Right lobe of liver (tissue), 6 donors: ENCODE measurements at regions not wholly inside any gene's neighbourhood (a gene's known extent, or its start where the extent isn't known, plus 50 kb on each side); places are given as distances from the start of the nearest gene placed in this dataset.

ENCODE experiments used
- ATAC-seq, 4 donors: fragments of 200-7000 bp; cut with Tn5 transposase; one replicate each; pipeline ENCODE4 v1.9.1; 2020; ENCODE audit warnings: mild to moderate bottlenecking in 4 of 4, moderate library complexity in 4 of 4
- DNase-seq, 3 donors: peaks; one replicate each; pipeline ENCODE4 v3.0.0-alpha.2; 2020
- H3K27ac ChIP-seq, 3 donors: fragments of 200-600 bp; one replicate each; pipeline ENCODE4 v1.8.0; 2022
- H3K27me3 ChIP-seq, 2 donors: fragments of 200-600 bp; one replicate each; pipeline ENCODE4 v1.8.0; 2022
- H3K36me3 ChIP-seq, 4 donors: fragments of 200-600 bp; sonication (generic) in 1 of 4; one replicate each; pipeline versions ENCODE4 v1.5.1 to v1.8.0; 2017 to 2022; ENCODE audit warnings: control low read depth in 1 of 4
- H3K4me1 ChIP-seq, 4 donors: fragments of 200-600 bp; sonication (generic) in 1 of 4; one replicate each; pipeline versions ENCODE4 v1.5.1 to v1.8.0; 2017 to 2022; ENCODE audit warnings: control low read depth in 1 of 4
- H3K4me3 ChIP-seq, 3 donors: fragments of 200-600 bp; one replicate each; pipeline ENCODE4 v1.8.0; 2022
- H3K9me3 ChIP-seq, 4 donors: fragments of 200-600 bp; sonication (generic) in 1 of 4; one replicate each; pipeline versions ENCODE4 v1.5.1 to v1.8.0; 2017 to 2022; ENCODE audit warnings: control low read depth in 1 of 4
- CTCF ChIP-seq, 4 donors: fragments of 200-600 bp in 3 of 4; fragments of 450-650 bp in 1 of 4; IDR thresholded peaks; one replicate each; pipeline versions ENCODE4 v1.5.1 to v1.8.0; 2016 to 2022; ENCODE audit warnings: antibody characterized with exemption in 4 of 4, mild to moderate bottlenecking in 2 of 4
- POLR2A ChIP-seq: fragments of 450-650 bp; IDR thresholded peaks from one replicate; pipeline ENCODE4 v1.6.1; 2017; ENCODE audit warnings: antibody characterized with exemption, mild to moderate bottlenecking
- WGBS: methylation state at CpG from one replicate; pipeline ENCODE4 v1.1.6; 2018; ENCODE audit warnings: low coverage, low lambda C conversion rate; ENCODE audit not compliant: insufficient coverage; ENCODE audit errors: missing lambda C conversion rate; 5-methylcytosine and 5-hydroxymethylcytosine counted together
- intact Hi-C, 2 donors: fragments of 100-400 bp; cut with DNase I; formaldehyde crosslinking; loops; one replicate each; pipeline versions ENCODE4 v1.11.2 to v1.14.1; 2022
- donor health status: DM: no; HTN: yes; CAD: no.
- donor health status: DM: no; HTN: no; CAD: no.
- donor health status: DM: no; HTN: no; CAD: no.
- donor health status: DM: no; HTN: yes; CAD: no.
- donor health status: DM: no; HTN: yes; CAD: no.

DNA sequence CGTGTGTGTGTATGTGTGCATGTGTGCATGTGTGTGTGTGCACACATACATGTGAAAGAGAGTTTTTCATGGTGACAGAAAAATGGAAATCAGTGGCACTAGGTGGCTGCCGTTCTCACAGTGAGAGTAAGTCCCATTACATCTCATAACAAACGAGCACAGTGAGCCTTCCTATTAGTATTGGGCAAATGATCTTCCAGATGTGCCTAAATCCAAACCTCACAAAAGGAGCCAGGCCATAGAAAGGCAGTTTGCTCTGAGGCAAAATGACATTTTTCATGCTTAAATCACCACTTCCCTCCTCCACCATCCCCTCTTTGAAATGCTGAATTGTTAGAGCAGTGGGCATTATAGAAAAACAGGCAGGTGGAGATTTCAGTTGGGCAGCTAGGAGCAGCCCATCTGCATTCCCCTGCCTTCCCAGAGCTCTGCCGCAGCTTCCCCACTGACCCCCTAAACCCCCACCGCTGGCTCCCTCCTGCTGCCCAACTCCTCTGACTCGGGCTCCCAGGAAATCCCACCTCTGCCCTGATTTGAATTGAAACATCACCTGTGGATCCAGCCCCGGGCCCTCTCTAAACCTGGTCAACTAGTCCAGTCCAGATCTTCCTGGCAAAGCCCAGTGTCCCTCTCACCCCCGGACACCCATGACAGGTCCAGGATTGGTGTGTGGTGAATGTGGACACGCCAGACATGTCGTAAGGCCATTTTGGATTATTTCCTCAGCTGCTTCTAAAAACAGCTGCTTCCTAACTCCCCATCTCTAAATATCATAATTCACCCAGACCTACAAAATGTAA lies 190.5 kb downstream of the SEC16B start:
- ATAC-seq (no peak), DNase-seq (no peak)
- Histone ChIP-seq H3K36me3 (no peaks in the 10 kb centered on the region), H3K4me3 (no peak overlapping the region), H3K27me3 (no peaks in the 10 kb centered on the region), H3K27ac (no peak overlapping the region), H3K4me1 (no peaks in the 10 kb centered on the region), H3K9me3 (no peaks in the 10 kb centered on the region)
- intact Hi-C loops = no loop called here
- TF ChIP-seq CTCF (IDR thresholded peaks at IDR 0.05) (no peak), POLR2A (no peak)
- WGBS = 57% methylated on average over 10 of the region's 10 CpGs

GRCh38 chr1:177775924-177776323 lies 193.9 kb downstream of the SEC16B start:
- H3K4me3 ChIP-seq = no peak overlapping the region
- no peak for DNase-seq
- ATAC-seq = no peak
- no peaks in the 10 kb centered on the region for H3K9me3 ChIP-seq
- intact Hi-C loops = no loop called here
- no peaks in the 10 kb centered on the region for H3K4me1 ChIP-seq
- H3K27me3 ChIP-seq = no peaks in the 10 kb centered on the region
- H3K27ac ChIP-seq = no peak overlapping the region
- TF ChIP-seq CTCF (IDR thresholded peaks at IDR 0.05) = no peak
- no peak for TF ChIP-seq POLR2A
- H3K36me3 ChIP-seq = no peaks in the 10 kb centered on the region
- 42% methylated on average over 3 of the region's 4 CpGs for WGBS

DNA sequence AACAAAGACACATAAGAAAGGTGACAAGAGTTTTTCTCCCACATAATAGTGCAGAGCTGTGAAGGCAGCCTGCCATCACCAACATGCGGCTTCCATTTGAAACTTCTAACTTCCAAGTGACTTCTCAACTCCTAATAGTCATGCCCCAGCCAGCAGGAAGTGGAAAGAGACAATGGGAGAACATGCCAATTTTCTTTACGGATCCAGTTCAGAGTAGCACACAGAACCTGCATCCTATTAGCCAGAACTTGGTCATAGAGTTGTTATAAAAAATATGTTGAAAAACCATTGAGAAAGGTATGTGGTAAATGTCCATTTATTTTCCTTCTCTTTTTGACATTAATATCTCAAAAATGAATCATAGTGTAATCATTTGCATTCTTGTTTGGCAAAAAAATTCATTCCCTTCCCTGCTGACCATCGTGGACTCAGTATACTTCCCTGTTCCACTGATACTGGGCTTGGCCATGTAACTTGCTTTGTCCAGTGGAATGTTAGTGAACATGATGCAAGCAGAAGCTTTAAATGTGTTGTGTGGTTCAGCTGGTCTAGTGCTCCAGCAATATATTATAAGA lies 197.4 kb downstream of the SEC16B start:
- ATAC-seq = no peak
- intact Hi-C loops = no loop called here
- TF ChIP-seq CTCF (IDR thresholded peaks at IDR 0.05) (no peak), POLR2A (no peak)
- no peak overlapping the region for H3K27ac ChIP-seq
- H3K4me1 ChIP-seq = no peaks in the 10 kb centered on the region
- H3K27me3 ChIP-seq = no peaks in the 10 kb centered on the region
- H3K4me3 ChIP-seq = no peak overlapping the region
- no peaks in the 10 kb centered on the region for H3K36me3 ChIP-seq
- DNase-seq = no peak
- WGBS = 76% methylated on average over 3 of the region's 3 CpGs
- no peaks in the 10 kb centered on the region for H3K9me3 ChIP-seq

DNA sequence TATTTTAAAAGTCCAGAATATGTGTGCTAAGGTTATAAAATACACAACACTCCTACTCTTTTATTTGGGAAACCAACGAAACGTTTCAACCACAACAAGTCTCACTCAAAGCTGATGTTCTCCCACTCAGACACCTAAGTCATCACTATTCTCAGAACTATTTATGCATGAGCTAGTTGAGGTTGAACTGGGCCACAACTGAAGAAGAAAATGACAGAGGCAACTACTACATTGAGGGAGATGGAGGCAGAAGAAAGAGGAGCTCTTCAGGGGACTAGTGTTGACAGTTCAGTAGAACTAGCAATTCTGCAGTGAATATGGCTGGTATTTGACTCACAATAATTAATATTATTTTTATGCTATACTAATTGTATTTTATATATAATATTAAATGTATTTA lies 198.2 kb downstream of the SEC16B start:
- no peak overlapping the region for H3K4me3 ChIP-seq
- no peak for TF ChIP-seq POLR2A
- no peak for TF ChIP-seq CTCF (IDR thresholded peaks at IDR 0.05)
- intact Hi-C loops = no loop called here
- H3K9me3 ChIP-seq = no peaks in the 10 kb centered on the region
- DNase-seq (no peak), ATAC-seq (no peak)
- no peaks in the 10 kb centered on the region for H3K4me1 ChIP-seq
- H3K27ac ChIP-seq = no peak overlapping the region
- no peaks in the 10 kb centered on the region for H3K27me3 ChIP-seq
- 77% methylated on average over 2 of the region's 2 CpGs for WGBS
- no peaks in the 10 kb centered on the region for H3K36me3 ChIP-seq
